NCI-H524 treated with DMSO at 0.1 percent for 48 hours (cell line): ENCODE measurements at regions not wholly inside any gene's neighbourhood (a gene's known extent, or its start where the extent isn't known, plus 50 kb on each side); places are given as distances from the start of the nearest gene placed in this dataset.
"Not testable (repeated sequence)": the region's sequence is repeated elsewhere in the genome, so short reads cannot be mapped to it uniquely, and the experiment has no call there.

Experiments
- DNase-seq: peaks from one replicate; lab custom pipeline; 2025; lab: John Stamatoyannopoulos, UW

- DNase-seq = no peak
Observed at GRCh38 chr4:159655547-159655946, 552.7 kb downstream of the RAPGEF2 start.

DNA sequence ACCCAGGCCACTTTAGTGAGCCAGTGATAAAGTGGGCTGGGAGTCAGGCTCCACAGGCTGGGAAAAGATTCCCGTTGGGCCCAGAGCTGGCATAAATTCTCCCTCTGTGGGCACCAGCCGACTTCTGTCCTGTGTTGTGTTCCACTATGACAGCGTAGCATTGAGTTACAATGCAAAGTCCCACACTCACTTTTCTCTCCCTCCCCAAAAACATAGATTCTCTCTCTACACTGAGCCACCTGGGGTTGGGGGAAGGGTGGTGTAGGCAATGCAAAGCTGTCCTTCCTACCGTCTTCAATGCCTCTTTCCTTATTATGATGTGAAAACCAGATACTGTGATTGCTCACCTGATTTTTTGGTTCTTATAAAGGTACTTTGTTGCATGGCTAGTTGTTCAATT, 566.2 kb downstream of the RAPGEF2 start:
- no peak for DNase-seq

DNA sequence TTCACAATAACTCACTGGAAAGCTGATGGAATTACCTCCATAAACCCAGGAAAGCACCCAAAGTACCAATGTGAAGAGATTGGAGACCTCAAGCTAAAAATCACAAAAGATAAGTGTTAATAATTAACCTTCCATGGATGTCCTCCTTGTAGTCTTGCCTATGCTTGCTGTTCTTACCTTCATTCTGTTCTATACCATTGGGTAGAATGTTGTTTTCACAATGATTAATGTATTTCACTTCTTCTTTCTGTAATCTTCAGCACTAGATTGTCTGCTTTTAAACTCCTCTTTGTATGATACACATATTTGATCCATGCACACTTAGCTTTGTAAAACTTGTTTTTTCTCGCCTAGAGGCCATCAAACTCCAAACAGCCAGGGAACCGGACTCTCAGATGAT, 570.3 kb downstream of the RAPGEF2 start:
- no peak for DNase-seq

DNA sequence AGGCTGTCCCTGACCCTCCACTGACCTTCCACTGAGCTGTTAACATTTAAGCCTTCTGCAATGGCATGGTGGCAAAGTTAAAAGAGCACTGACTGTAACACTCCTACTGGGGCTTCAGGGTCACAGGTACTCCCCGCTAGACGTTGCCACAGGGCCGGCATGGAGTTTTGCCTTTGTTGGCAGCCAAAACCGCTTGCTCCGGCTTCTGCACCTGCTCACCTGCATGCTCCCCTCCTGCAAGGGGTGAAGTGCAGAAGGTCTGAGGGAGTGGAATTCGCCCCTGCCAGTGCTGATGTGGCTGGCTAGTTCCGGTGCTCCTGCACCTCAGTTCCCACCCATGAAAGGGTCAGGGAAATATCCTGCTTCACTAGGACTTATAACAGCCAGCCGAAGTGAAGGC, 571.4 kb downstream of the RAPGEF2 start:
- DNase-seq = no peak

GRCh38 chr4:159677521-159677920, 574.6 kb downstream of the RAPGEF2 start:
- no peak for DNase-seq

- DNase-seq = no peak
Observed at GRCh38 chr4:159682996-159683395, 580.1 kb downstream of the RAPGEF2 start.

GRCh38 chr4:159684061-159684460, 581.2 kb downstream of the RAPGEF2 start:
- no peak for DNase-seq

- no peak for DNase-seq
Observed at GRCh38 chr4:159685340-159686092, 582.6 kb downstream of the RAPGEF2 start.

- DNase-seq = no peak
Observed at GRCh38 chr4:159689526-159689925, 586.6 kb downstream of the RAPGEF2 start.

GRCh38 chr4:159697322-159698283, 594.7 kb downstream of the RAPGEF2 start:
- no peak for DNase-seq

GRCh38 chr4:159698336-159698735, 595.5 kb downstream of the RAPGEF2 start:
- DNase-seq = no peak

DNA sequence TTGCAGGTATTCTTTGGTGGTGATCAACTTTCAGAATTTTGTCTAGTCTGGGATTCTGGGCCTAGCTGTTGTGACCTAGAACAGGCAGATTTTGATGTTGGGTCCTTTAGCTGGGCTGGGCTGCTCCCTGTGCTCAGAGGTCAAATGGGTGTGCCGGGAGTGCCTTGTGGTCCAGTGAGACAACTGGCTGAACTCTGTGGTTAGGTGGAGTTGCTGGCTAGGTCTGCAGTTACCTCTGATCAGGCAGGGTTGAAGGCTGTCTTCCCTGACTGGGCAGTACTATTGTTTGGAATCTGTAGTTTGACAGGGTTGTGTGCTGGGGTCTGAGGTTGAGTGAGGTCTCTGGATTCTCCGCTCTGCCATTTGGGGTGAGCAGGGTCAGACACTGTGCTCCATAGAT, 599.3 kb downstream of the RAPGEF2 start:
- no peak for DNase-seq

- DNase-seq = no peak
Observed at GRCh38 chr4:159705334-159705733, 602.5 kb downstream of the RAPGEF2 start.

DNA sequence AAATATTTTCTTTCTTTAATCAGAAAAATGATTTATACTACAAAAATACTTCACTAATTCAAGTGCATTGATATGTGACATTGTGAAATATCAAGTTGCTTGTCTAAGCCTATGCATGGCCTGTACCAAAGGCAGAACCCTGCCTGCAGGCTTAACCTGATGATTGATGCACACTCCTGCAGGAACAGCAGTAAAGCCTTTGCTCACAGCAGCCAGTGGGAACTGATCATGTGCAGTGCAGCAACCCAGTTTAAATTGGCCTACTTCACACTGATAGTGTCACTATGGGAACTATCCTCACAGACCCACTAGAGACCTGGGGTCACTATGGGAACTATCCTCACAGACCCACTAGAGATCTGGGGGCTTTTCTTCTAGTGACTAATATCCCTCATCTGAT, 603.8 kb downstream of the RAPGEF2 start:
- DNase-seq = no peak

- not testable (repeated sequence) for DNase-seq
Observed at GRCh38 chr4:159715180-159715579, 612.3 kb downstream of the RAPGEF2 start.

- no peak for DNase-seq
Observed at GRCh38 chr4:159719531-159719930, 616.7 kb downstream of the RAPGEF2 start.

- DNase-seq = no peak
Observed at GRCh38 chr4:159722052-159722451, 619.2 kb downstream of the RAPGEF2 start.

- no peak for DNase-seq
Observed at GRCh38 chr4:159722918-159723317, 620.0 kb downstream of the RAPGEF2 start.

DNA sequence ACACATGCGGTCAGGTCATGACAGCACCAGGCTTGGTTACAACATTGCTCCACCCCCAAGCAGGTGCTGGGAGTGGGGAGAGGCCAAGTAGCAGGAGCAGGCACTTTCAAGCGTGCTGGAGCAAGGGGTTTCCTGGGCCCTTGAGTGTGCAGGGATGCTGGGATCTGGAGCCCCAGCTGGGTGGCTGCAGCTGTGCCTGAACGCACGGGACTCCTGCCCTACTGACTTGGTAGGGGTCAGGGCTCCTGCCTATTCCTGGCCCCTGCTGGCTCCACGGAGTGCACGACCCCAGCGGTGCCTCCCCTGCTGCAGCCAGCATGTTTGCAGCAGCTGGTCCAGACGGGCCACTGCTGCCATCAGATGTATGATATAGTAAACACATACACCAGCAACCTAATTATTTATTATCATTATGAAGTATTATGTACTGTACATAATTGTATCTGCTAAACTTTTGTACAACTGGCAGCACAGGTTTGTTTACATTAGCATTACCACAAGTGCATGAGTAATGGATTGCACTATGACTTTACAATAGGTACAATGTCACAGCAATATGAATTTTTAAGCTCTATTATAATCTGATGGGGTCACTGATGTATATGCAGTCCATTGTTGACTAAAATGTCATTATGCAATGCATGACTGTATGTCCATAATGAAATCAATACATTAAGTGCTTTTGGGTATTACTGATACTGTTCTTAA, 620.6 kb downstream of the RAPGEF2 start:
- no peak for DNase-seq

DNA sequence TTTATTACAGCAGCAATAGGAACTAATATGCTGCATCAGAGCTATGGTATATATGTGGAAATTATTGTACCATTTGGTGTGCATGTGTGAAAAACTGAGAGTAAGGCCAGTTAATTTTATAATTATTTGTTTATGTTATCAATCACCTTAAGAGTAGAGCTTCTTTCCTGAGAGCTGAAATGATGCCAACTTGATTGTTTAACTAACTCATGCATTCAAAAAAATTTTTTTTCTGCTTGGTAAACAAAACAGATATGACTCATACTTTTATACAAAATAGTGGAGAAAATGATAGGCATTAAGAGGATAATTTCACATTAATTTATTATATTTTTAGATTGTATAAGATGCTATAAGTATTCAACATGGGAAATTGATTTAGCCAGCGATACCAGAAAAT, 622.7 kb downstream of the RAPGEF2 start:
- no peak for DNase-seq

- DNase-seq = no peak
Observed at GRCh38 chr4:159735281-159736207, 632.7 kb downstream of the RAPGEF2 start.
